ENCODE measurements at regions not wholly inside any gene's neighbourhood (a gene's known extent, or its start where the extent isn't known, plus 50 kb on each side); places are given as distances from the start of the nearest gene placed in this dataset.
"Not testable (repeated sequence)": the region's sequence is repeated elsewhere in the genome, so short reads cannot be mapped to it uniquely, and the experiment has no call there.

DNA sequence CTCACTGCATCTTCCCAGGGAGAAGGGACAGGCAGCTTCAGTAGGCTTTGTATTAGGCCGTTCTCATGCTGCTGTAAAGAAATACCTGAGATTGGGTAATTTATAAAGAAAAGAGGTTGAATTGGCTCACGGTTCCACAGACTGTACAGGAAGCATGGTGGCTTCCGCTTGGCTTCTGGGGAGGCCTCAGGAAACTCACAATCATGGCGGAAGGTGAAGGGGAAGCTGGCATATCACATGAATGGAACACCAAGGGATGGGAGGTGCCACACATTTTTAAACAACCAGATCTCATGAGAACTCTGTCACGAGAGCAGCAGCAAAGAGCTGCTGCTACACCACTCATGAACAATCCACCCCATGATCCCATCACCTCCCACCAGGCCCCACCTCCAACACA, 182.2 kb upstream of the SFSWAP start:
- DNase-seq, result no peak

GRCh38 chr12:131529196-131530040, 181.5 kb upstream of the SFSWAP start:
- DNase-seq, result no peak

DNA sequence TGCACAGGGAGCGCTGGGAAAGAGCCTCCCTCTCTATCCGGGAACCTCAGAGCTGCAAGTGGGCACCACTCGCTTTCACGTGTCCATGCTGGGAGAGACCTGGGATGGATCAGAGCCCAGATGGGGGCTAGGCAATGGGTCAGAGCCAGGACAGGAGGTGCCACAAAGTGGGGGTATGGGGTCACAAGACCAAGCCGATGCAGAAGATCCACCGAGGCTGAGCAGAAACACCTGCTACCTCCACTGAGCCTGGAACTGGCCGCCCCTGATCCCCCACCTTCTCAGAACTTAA, 180.9 kb upstream of the SFSWAP start:
- DNase-seq, result no peak

GRCh38 chr12:131530422-131530821, 180.5 kb upstream of the SFSWAP start:
- peak; percentile 21 for DNase-seq

- no peak for DNase-seq
These were observed 177.8 kb upstream of the SFSWAP start for GRCh38 chr12:131533139-131533538.

- no peak for DNase-seq
These were observed 175.1 kb upstream of the SFSWAP start for GRCh38 chr12:131535779-131536178.

GRCh38 chr12:131536337-131536736, 174.6 kb upstream of the SFSWAP start:
- DNase-seq, result peak; percentile 66

- DNase-seq, result no peak
These were observed 174.1 kb upstream of the SFSWAP start for GRCh38 chr12:131536766-131537165.

DNA sequence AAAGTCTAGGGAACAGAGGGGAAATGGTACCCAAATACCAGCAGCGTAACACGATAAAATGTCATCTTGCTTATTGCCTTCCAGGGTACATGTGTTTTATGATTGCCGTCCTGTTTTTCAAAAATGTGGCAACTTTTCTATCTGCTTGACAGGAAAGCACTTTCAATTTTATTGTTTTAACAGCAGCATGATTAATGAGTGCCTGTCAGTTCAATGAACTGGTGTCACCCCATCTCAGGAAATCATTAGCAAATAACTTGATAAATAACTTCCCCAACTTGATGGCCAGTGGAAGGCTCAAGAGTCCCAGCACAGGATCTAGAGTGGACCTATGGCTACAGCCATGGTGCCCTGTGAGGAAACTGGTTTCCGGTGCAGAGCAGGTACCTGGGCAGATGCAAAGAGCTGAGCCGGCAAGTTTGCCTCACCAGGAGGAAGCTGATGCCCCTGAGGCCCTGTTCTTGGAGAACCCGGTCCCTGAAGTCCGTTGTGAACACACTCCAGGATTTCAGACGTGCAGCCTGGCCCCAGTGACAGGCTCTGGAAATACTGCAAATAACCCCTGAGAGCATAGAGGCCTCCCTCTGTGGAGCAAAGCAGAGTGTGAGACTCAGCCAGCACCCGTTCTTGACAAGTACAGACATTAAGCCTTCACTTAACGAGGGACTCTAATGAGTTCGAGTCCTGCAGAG, 173.5 kb upstream of the SFSWAP start:
- DNase-seq, result no peak

DNA sequence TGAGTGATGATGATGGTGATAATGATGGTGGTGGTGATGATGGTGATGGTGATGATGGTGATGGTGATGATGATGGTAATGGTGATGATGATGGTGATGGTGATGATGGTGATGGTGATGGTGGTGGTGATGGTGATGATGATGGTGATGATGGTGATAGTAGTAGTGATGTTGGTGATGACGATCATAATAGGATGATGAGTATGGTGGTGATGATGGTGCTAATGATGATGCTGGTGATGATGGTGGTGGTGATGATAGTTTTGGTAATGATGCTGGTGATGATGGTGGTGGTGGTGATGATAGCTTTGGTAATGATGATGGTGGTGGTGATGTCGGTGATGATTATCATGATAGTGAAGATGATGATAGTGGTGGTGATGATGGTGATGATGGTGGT, 171.5 kb upstream of the SFSWAP start:
- DNase-seq, result no peak

DNA sequence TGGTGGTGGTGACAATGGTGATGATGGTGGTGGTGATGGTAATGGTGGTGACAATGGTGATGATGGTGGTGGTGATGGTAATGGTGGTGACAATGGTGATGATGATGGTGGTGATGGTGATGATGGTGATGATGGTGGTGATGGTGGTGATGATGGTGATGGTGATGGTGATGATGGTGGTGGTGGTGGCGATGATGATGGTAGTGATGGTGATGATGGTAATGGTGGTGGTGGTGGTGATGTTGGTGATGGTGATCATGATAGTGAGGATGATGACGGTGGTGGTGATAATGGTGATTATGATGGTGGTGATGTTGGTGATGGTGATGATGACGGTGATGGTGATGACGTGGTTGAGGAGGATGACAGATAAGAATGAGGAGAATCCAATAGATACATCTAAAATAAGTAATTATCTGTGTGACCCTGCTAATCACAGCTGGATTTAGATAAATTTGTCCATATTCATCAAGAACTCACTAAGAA, 170.7 kb upstream of the SFSWAP start:
- no peak for DNase-seq

- DNase-seq, result not testable (repeated sequence)
These were observed 169.4 kb upstream of the SFSWAP start for GRCh38 chr12:131541512-131541911.

DNA sequence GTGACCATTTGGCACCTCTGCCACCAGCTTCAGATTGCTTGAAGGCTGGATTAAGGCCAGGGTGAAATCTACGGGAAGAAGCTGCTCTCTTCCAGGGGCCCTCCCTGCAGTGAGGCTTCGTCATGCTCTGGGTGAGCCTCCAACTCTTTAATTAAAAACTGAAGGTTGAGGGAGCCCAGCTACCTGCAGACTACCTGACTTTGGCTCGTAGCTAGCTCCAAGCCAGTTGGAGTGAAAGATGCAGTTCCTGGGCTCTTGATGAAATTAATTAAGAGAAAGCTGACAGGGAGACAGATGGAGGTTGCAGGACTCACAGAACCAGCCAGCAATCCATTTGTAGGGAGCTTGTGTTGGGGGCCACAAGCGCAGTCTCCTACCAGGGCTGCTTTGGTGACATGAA, 168.5 kb upstream of the SFSWAP start:
- no peak for DNase-seq

GRCh38 chr12:131543040-131543439, 167.8 kb upstream of the SFSWAP start:
- no peak for DNase-seq

GRCh38 chr12:131547555-131547954, 163.3 kb upstream of the SFSWAP start:
- DNase-seq, result no peak

GRCh38 chr12:131550121-131550520, 160.8 kb upstream of the SFSWAP start:
- DNase-seq, result no peak

GRCh38 chr12:131551675-131552491, 159.0 kb upstream of the SFSWAP start:
- no peak for DNase-seq

GRCh38 chr12:131552492-131552863, 158.4 kb upstream of the SFSWAP start:
- no peak for DNase-seq

DNA sequence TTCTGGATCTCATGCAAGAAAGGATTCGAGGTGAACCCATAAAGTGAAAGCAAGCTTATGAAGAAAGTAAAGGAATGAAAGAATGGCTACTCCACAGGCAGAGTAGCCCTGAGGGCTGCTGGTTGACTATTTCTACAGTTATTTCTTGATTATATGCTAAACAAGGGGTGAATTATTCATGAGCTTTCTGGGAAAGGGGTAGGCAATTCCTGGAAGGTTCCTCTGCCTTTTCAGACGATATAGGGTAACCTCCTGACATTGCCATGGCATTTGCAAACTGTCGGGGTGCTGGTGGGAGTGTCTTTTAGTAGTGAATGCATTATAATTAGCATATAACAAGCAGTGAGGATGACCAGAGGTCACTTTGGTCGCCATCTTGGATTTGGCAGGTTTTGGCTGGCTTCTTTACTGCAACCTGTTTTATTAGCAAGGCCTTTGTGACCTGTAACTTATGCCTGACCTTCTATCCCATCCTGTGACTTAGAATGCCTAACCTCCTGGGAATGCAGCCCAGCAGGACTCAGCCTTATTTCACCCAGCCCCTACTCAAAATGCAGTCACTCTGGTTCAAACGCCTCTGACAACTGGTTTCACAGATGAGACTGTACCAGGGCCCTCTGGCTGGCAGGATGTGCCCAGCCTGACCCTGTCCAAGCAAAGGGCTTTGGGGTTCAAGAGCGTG, 157.7 kb upstream of the SFSWAP start:
- no peak for DNase-seq

DNA sequence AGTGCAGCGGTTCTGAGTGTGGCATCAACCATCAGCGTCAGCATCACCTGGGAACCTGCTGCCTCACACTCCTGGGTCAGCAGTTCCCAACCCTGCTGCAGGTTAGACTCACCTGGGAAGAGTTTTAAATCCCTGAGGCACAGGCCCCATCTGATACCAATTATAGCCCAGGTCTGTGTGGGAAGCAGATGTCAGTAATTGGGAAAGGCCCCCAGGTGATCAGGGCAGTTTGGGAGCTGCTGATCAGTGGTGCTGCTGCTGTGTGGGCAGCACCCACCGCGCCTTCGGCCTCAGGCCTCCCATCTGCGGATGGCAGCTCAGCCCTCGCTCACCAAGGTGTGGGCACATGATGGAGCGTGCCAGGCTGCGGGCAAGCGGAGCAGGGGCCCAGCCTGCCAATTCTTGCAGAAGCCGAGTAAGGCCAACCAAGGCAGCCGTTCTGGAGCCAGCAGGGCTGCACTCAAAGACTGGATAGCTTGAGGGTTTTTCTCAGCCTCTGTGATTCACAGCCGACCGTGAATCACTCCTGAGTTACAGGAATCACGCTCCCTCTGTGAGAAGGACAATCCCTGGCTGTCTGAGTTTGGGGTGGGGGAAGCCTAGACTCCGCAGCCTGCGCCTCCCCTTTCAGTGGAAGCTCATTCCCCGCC, 155.6 kb upstream of the SFSWAP start:
- no peak for DNase-seq

- no peak for DNase-seq
These were observed 155.0 kb upstream of the SFSWAP start for GRCh38 chr12:131555866-131556265.

- no peak for DNase-seq
These were observed 153.7 kb upstream of the SFSWAP start for GRCh38 chr12:131557078-131557709.

All from central memory CD4-positive, alpha-beta T cell (primary cell).